DND-41 (cell line): ENCODE measurements at regions not wholly inside any gene's neighbourhood (a gene's known extent, or its start where the extent isn't known, plus 50 kb on each side); places are given as distances from the start of the nearest gene placed in this dataset.

Experiments used
- EZH2 ChIP-seq: IDR thresholded peaks from 3 replicates; pipeline ENCODE4 v1.6.1; 2012; ENCODE audit warnings: borderline replicate concordance, low read depth, mild to moderate bottlenecking, moderate library complexity, low read length, inconsistent platforms; ENCODE audit not compliant: severe bottlenecking
- TF ChIP-seq, protein P1 (sequence below): IDR thresholded peaks from 2 replicates; pipeline ENCODE4 v1.5.1; 2012; ENCODE audit warnings: borderline replicate concordance, low read length, moderate library complexity, mild to moderate bottlenecking; ENCODE audit not compliant: poor library complexity, severe bottlenecking; ENCODE audit errors: extremely low read depth

DNA sequence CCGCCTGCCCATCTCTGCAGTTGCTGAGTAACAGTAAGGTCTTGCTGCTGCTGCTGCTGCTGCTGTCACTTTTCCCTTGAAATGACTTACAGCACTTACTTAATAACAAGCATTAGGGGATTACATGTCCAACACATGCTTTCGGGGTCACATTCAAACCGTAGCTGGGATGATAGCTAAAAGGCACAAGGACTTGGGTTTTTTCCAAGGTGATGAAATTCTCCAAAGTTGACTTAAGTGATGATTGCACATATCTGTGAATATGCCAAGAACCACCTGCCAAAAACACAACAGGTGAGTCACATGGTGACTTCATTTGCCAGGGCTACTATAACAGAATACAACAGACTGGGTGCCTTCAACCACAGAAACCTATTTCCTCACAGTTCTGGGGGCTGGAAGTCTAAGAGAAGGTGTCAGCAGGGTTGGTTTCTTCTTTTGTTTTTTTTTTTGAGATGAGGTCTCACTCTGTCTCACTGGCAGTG lies 121.9 kb upstream of the TNRC6C start:
- TF ChIP-seq, protein P1, sequence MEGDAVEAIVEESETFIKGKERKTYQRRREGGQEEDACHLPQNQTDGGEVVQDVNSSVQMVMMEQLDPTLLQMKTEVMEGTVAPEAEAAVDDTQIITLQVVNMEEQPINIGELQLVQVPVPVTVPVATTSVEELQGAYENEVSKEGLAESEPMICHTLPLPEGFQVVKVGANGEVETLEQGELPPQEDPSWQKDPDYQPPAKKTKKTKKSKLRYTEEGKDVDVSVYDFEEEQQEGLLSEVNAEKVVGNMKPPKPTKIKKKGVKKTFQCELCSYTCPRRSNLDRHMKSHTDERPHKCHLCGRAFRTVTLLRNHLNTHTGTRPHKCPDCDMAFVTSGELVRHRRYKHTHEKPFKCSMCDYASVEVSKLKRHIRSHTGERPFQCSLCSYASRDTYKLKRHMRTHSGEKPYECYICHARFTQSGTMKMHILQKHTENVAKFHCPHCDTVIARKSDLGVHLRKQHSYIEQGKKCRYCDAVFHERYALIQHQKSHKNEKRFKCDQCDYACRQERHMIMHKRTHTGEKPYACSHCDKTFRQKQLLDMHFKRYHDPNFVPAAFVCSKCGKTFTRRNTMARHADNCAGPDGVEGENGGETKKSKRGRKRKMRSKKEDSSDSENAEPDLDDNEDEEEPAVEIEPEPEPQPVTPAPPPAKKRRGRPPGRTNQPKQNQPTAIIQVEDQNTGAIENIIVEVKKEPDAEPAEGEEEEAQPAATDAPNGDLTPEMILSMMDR, result no peak
- TF ChIP-seq EZH2, result no peak
